Sigmoid colon (tissue), 4 donors: ENCODE measurements at regions not wholly inside any gene's neighbourhood (a gene's known extent, or its start where the extent isn't known, plus 50 kb on each side); places are given as distances from the start of the nearest gene placed in this dataset.

Experiments
- POLR2A ChIP-seq, 2 donors: fragments of 450-650 bp; IDR thresholded peaks; one replicate each; pipeline ENCODE4 v1.6.1; 2016; ENCODE audit warnings: antibody characterized with exemption in 2 of 2, mild to moderate bottlenecking in 2 of 2, moderate library complexity in 2 of 2
- POLR2AphosphoS5 ChIP-seq, 4 donors: sonication (generic); formaldehyde crosslinking; IDR thresholded peaks; one replicate each; pipeline ENCODE4 v1.6.1; 2017; ENCODE audit warnings: antibody characterized with exemption in 4 of 4
- TF ChIP-seq, protein P1 (sequence below), 4 experiments: fragments of 450-650 bp in 3 of 4; fragments of 200-600 bp in 1 of 4; IDR thresholded peaks; one replicate each; pipeline ENCODE4 v1.5.1; 2016 to 2019; ENCODE audit warnings: antibody characterized with exemption in 4 of 4, mild to moderate bottlenecking in 3 of 4, moderate library complexity in 2 of 4

DNA sequence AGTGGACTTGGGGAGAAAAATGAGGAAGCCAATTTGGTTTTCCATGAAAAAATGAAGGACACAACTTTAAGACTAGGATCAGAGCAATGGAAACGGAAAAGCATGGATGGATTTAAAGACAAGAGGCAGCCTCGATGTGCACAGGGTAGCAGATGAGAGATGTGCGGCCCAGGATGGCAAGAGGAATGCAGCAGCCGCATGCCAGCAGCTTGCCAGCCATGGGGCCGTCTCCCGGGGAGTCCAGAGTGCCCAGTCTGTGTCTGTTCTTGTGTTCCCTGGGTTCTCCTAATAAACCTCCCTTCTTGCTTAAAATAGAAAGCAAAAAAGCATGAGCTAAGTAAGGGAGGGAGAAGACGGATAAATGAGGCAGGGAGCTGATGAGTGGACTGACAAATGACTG is 68.0 kb upstream of the IQSEC1 start:
- TF ChIP-seq, protein P1, sequence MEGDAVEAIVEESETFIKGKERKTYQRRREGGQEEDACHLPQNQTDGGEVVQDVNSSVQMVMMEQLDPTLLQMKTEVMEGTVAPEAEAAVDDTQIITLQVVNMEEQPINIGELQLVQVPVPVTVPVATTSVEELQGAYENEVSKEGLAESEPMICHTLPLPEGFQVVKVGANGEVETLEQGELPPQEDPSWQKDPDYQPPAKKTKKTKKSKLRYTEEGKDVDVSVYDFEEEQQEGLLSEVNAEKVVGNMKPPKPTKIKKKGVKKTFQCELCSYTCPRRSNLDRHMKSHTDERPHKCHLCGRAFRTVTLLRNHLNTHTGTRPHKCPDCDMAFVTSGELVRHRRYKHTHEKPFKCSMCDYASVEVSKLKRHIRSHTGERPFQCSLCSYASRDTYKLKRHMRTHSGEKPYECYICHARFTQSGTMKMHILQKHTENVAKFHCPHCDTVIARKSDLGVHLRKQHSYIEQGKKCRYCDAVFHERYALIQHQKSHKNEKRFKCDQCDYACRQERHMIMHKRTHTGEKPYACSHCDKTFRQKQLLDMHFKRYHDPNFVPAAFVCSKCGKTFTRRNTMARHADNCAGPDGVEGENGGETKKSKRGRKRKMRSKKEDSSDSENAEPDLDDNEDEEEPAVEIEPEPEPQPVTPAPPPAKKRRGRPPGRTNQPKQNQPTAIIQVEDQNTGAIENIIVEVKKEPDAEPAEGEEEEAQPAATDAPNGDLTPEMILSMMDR (IDR thresholded peaks at IDR 0.05): no peak
- TF ChIP-seq POLR2AphosphoS5 (IDR thresholded peaks at IDR 0.05): no peak
- TF ChIP-seq POLR2A (IDR thresholded peaks at IDR 0.05): no peak
